Breast epithelium (tissue), 4 donors: ENCODE measurements at regions not wholly inside any gene's neighbourhood (a gene's known extent, or its start where the extent isn't known, plus 50 kb on each side); places are given as distances from the start of the nearest gene placed in this dataset.

ENCODE experiments used
- DNase-seq, 2 donors: peaks; one replicate each; pipeline ENCODE4 v3.0.0-alpha.2; 2019; ENCODE audit warnings: low spot score in 2 of 2
- H3K27ac ChIP-seq, 2 donors: fragments of 200-600 bp; sonication (generic) in 1 of 2; one replicate each; pipeline ENCODE4 v1.5.1; 2016 to 2019; ENCODE audit warnings: mild to moderate bottlenecking in 1 of 2
- H3K27me3 ChIP-seq, 2 donors: fragments of 200-600 bp; sonication (generic) in 1 of 2; one replicate each; pipeline versions ENCODE4 v1.5.1 to v1.6.0; 2017 to 2019; ENCODE audit warnings: control low read depth in 1 of 2, mild to moderate bottlenecking in 1 of 2
- H3K36me3 ChIP-seq: fragments of 200-600 bp; one replicate; pipeline ENCODE4 v1.5.1; 2019
- H3K4me1 ChIP-seq, 2 donors: fragments of 200-600 bp; sonication (generic); one replicate each; pipeline ENCODE4 v1.5.1; 2016 to 2019; ENCODE audit warnings: control low read depth in 1 of 2
- H3K4me3 ChIP-seq, 3 donors: fragments of 200-600 bp; sonication (generic); 1 replicate in 2 of 3; 2 replicates in 1 of 3; pipeline ENCODE4 v1.5.1; 2016 to 2019; ENCODE audit warnings: mild to moderate bottlenecking in 3 of 3, moderate library complexity in 2 of 3
- H3K9me3 ChIP-seq, 2 donors: fragments of 200-600 bp; sonication (generic) in 1 of 2; one replicate each; pipeline ENCODE4 v1.5.1; 2016 to 2019; ENCODE audit warnings: control low read depth in 1 of 2
- POLR2A ChIP-seq: fragments of 450-650 bp; IDR thresholded peaks from one replicate; pipeline ENCODE4 v1.6.1; 2016; ENCODE audit warnings: antibody characterized with exemption, mild to moderate bottlenecking, moderate library complexity
- POLR2AphosphoS5 ChIP-seq, 3 donors: sonication (generic); formaldehyde crosslinking; IDR thresholded peaks; one replicate each; pipeline ENCODE4 v1.6.1; 2017; ENCODE audit warnings: antibody characterized with exemption in 3 of 3
- intact Hi-C: fragments of 100-400 bp; cut with DNase I; formaldehyde crosslinking; loops from one replicate; pipeline ENCODE4 v1.15.1; 2023; ENCODE audit warnings: low total_unique reads
- TF ChIP-seq, protein P1 (sequence below), 3 donors: fragments of 450-650 bp; IDR thresholded peaks; one replicate each; pipeline ENCODE4 v1.5.1; 2016 to 2017; ENCODE audit warnings: antibody characterized with exemption in 3 of 3, mild to moderate bottlenecking in 3 of 3, moderate library complexity in 3 of 3

DNA sequence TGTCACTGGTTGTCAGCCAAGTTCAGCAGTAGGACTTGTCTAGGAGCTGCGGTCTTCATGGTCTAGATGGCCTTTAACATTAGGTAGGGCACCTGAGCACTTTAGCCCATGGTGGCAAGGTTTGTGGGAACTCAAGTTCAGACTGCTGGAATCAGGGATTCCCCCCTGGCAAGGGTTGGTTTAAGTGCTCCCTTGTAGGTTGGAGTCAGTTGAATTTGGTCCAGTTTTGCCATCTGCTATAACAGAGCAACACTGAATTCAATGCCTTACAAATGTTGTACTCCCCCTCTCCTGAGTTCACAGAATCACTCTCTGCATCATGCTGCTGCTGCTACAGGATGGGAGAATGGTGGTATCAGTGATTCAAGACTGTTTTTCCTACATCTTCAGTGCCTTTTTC, 509.3 kb downstream of the VGLL3 start:
- H3K27me3 ChIP-seq, result no peaks in the 10 kb centered on the region
- H3K4me3 ChIP-seq, result no peak overlapping the region
- H3K4me1 ChIP-seq, result no peaks in the 10 kb centered on the region
- intact Hi-C loops, result no loop called here
- H3K36me3 ChIP-seq, result no peaks in the 10 kb centered on the region
- no peak for TF ChIP-seq POLR2A
- TF ChIP-seq, protein P1, sequence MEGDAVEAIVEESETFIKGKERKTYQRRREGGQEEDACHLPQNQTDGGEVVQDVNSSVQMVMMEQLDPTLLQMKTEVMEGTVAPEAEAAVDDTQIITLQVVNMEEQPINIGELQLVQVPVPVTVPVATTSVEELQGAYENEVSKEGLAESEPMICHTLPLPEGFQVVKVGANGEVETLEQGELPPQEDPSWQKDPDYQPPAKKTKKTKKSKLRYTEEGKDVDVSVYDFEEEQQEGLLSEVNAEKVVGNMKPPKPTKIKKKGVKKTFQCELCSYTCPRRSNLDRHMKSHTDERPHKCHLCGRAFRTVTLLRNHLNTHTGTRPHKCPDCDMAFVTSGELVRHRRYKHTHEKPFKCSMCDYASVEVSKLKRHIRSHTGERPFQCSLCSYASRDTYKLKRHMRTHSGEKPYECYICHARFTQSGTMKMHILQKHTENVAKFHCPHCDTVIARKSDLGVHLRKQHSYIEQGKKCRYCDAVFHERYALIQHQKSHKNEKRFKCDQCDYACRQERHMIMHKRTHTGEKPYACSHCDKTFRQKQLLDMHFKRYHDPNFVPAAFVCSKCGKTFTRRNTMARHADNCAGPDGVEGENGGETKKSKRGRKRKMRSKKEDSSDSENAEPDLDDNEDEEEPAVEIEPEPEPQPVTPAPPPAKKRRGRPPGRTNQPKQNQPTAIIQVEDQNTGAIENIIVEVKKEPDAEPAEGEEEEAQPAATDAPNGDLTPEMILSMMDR (IDR thresholded peaks at IDR 0.05), result no peak
- TF ChIP-seq POLR2AphosphoS5 (IDR thresholded peaks at IDR 0.05), result no peak
- no peak for DNase-seq
- H3K27ac ChIP-seq, result no peak overlapping the region
- no peaks in the 10 kb centered on the region for H3K9me3 ChIP-seq

- H3K4me3 ChIP-seq, result no peak overlapping the region
- intact Hi-C loops, result no loop called here
- TF ChIP-seq POLR2AphosphoS5 (IDR thresholded peaks at IDR 0.05) (no peak), POLR2A (no peak)
- TF ChIP-seq, protein P1 (IDR thresholded peaks at IDR 0.05), result no peak
- no peaks in the 10 kb centered on the region for H3K36me3 ChIP-seq
- H3K4me1 ChIP-seq, result no peaks in the 10 kb centered on the region
- no peak for DNase-seq
- no peaks in the 10 kb centered on the region for H3K27me3 ChIP-seq
- H3K9me3 ChIP-seq, result no peaks in the 10 kb centered on the region
- no peak overlapping the region for H3K27ac ChIP-seq
These were observed 509.9 kb downstream of the VGLL3 start for GRCh38 chr3:86481031-86481430.

DNA sequence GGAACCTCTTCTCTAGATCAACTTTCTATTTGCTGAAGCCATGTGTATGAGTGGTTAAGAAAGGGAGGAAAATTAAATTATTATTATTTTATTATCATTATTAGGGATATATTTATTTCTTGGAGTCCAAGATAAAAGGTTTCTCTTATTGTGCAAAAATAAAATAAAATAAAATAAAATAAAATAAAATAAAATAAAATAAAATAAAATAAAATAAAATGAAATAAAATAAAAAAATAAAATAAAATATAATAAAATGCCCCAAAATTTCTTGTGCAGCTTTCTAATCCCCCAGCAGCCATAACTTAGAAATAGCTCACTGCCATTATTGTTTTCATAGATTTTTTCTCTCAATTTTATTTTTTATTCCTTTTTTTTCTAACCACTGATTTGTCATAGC, 526.8 kb downstream of the VGLL3 start:
- no peaks in the 10 kb centered on the region for H3K27me3 ChIP-seq
- intact Hi-C loops, result no loop called here
- no peaks in the 10 kb centered on the region for H3K36me3 ChIP-seq
- TF ChIP-seq, protein P1 (IDR thresholded peaks at IDR 0.05), result no peak
- no peak for TF ChIP-seq POLR2A
- no peaks in the 10 kb centered on the region for H3K9me3 ChIP-seq
- no peak overlapping the region for H3K4me3 ChIP-seq
- no peak for DNase-seq
- no peaks in the 10 kb centered on the region for H3K4me1 ChIP-seq
- no peak overlapping the region for H3K27ac ChIP-seq

DNA sequence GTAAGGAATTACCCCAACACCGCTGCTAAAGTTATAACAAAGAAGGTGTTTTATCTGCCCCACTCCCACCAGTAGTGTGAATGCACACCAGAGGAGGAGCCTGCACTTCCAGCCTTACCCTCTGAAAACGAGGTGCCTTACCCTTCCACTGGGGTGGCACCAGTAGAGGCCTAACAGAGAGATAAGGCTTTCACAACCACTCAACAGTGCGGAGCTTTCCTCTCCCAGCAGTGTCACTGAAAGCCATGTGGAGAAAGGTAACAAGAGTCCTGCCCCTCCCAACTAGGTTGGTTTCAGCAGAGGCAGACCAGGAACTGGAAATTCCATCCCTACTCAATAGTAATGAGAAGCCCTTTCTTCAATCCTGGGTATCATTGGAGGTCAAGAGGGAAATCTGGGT, 539.2 kb downstream of the VGLL3 start:
- DNase-seq, result no peak
- no peaks in the 10 kb centered on the region for H3K9me3 ChIP-seq
- intact Hi-C loops, result no loop called here
- no peaks in the 10 kb centered on the region for H3K36me3 ChIP-seq
- no peak overlapping the region for H3K27ac ChIP-seq
- no peaks in the 10 kb centered on the region for H3K4me1 ChIP-seq
- no peaks in the 10 kb centered on the region for H3K27me3 ChIP-seq
- TF ChIP-seq POLR2A (no peak), POLR2AphosphoS5 (IDR thresholded peaks at IDR 0.05) (no peak)
- TF ChIP-seq, protein P1 (IDR thresholded peaks at IDR 0.05), result no peak
- no peak overlapping the region for H3K4me3 ChIP-seq

- no peak for TF ChIP-seq POLR2AphosphoS5 (IDR thresholded peaks at IDR 0.05)
- TF ChIP-seq, protein P1 (IDR thresholded peaks at IDR 0.05), result no peak
- Histone ChIP-seq H3K27me3 (no peaks in the 10 kb centered on the region), H3K9me3 (no peaks in the 10 kb centered on the region), H3K36me3 (no peaks in the 10 kb centered on the region), H3K4me1 (no peaks in the 10 kb centered on the region), H3K27ac (no peak overlapping the region), H3K4me3 (no peak overlapping the region)
- no peak for DNase-seq
- intact Hi-C loops, result no loop called here
These were observed 552.4 kb downstream of the VGLL3 start for GRCh38 chr3:86438544-86438943.
